GM19438 (cell line): ENCODE measurements at regions not wholly inside any gene's neighbourhood (a gene's known extent, or its start where the extent isn't known, plus 50 kb on each side); places are given as distances from the start of the nearest gene placed in this dataset.

ENCODE experiments used
- ATAC-seq: cut with Tn5 transposase; IDR thresholded peaks from one replicate; pipeline ENCODE4 v1.9.1; 2021; ENCODE audit warnings: low read depth; ENCODE audit not compliant: unreplicated experiment

DNA sequence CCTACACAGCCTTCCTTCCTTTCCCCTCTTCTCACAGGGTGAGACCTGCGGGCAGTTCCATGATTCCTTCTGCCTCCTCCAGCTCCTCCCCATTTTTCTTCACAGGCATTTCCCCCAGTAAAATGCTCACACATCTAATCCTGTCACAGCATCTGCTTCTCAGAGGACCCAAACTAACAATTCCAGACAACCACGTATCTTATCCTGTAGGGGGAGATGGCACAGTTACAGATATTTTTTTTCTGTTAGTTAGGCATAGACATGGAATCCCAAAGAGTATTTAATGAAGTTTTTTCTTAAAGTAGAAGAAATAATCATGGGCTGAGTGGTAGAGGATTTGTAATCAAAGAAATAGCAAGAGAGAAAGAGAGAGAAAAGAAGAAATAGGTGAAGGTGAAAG, 373.1 kb upstream of the ADAMTS9 start:
- no peak for ATAC-seq

DNA sequence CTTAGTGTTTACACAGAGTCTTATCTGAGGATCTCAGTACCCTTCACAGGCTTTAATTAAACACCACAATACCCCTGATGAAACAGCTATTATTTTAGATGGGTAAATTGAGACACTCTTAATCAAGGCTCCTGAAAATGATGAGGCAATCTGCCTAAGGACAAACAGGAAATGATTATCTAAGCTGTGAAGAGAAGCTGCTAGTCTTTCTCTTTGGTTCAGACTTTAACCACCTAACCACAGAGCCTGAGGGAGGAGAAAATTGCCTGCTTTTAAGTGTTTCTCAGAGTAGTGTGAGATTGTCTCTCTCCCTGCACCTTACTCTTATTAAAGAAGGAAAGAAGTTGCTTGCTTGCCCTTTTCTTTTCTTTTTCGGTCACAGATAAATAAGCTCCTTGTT, 364.3 kb upstream of the ADAMTS9 start:
- ATAC-seq, result no peak

DNA sequence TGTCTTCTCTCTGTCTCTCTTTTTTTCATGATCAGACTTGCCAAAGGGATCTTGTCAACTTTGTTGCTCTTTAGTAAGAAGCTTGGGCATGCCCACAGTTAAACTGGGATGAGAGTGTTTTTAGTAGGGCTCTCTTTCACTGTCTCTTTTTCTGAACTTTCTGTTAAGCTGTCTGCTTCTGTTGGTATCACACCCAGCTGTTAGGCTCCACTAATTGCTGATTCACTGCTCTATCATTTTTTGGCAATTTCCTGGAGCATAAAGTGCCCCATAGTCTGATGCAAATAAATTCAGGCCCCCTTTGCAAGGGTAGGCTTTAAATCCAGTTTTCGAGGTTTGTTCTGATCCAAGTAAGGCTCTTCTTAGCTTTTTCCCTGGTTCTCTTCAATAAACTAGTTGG, 360.4 kb upstream of the ADAMTS9 start:
- no peak for ATAC-seq

DNA sequence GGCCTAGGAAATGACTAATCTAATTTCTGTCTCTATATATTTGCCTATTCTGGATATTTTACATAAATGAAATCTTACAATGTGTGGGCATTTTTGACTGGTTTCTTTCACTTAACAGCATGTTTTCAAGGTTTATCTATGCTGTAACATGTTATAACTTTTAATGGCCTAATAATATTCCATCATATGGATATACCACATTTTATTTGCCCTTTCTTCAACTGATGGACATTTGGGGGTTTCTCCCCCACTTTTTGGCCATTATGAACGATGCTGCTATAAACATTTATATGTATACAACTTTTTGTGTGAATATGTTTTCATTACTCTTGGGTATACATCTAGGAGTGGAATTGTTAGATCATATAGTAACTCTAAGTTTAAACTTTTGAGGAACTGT, 357.3 kb upstream of the ADAMTS9 start:
- ATAC-seq, result no peak

DNA sequence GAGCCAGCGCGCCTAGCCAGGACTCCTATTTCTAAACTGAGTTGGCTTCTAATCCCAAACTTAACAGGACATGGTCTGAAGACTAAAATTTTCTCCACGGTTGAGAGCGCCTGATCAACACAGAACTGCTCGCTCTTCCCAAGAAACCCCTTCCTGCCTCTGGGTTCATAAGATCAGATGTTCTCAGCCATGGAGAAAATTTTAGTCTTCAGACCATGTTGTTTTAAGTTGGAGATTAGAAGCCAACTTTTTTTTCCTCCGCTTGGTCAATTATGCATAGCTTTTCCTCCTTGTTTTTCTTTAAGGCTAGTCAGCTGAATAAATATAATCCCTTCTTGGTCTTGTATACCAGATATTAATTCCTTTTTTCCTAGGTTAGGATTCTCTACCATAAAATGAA, 356.6 kb upstream of the ADAMTS9 start:
- no peak for ATAC-seq

DNA sequence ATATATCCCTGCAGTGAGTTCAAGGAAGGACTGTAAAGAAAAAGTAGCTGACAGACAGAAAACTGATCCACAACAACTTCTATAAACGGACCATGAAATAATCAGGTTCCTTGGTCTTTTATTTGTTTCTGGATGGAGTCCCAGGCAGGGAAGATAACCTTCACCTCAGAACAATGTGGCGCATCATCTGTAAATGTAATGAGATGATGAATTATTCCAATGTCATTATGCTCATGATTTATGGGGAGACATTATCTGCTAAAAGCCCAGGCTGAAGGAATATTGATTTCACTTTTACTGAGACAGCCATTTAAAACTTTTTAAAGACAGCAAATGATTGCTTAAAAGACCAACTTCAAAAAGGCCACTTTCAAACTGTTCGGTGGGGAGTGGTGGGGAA, 354.9 kb upstream of the ADAMTS9 start:
- ATAC-seq, result no peak

DNA sequence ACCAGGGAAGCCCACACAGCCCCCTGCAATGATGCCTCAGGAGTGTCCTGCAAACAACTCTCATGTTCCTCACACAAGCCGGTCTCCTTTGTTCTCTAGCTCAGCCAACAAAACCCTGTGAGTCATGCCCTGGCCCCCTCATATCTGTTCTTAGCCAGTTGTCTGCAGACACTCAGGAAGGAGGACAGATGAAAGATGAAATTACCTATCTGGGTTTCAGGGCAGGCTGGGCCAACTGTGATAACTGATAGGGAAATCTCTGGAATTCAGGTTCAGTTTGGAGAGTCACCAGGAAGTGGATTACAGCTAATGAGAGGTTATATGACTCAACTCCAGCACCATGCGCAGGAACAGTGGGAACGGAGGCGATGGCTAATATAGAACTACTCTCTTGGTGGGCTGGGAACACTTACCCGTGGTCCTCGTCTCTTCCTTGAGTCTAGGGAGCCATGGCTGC, 352.0 kb upstream of the ADAMTS9 start:
- no peak for ATAC-seq

DNA sequence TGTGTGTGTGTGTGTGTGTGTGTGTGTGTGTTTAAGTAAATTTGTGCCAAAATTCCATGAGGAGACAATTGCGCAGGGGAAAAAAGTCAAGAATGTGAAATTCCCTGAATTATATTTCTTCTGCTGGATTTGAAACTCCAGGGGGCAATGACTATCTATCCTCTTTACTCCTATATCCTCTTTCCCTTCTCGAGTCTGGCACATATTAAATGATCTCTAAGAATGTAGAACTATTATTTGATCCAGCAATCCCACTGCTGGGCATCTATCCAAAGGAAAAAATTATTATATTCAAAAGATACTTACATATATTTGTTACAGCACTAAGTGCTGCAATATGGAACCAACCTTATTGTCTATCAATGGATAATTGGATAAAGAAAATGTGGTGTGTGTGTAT, 350.1 kb upstream of the ADAMTS9 start:
- no peak for ATAC-seq

DNA sequence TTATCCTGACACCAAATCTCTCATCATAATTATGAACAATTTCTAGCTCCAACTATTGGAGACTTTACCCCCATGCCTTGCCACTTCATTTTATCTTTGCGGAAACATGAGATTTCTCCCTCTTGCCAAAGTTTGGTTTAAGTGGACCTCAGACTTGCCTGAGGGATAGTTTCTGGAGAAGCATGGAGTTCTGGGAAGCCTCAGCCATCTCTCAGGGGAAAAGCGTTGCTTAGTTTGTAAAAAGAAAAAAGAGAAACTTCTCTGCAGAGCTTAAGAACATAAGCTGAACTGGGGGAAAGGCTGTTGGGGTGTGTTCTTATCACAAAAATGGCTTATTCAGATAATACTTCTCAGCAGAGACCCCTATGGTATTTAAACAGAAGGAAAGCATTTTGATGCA, 347.4 kb upstream of the ADAMTS9 start:
- ATAC-seq, result no peak

DNA sequence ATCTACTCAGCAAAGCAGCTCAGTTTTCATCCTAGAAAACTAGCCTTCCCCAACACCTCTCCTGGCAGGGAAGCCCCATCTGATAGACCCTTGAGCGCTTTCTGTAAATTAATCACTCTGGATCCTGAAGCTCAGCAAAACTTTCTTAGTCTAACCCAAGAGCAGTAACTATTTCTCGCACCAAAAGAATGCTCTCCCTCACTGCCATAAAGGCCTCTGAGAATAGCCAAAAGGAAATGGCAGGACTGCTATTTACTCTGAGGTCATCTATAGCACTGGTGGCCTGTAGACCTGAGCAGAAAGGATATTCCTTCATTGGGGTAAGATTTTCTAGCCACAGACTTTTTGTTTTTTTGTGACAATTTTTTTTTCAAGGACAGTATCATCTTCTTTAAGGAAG, 345.8 kb upstream of the ADAMTS9 start:
- ATAC-seq, result no peak

DNA sequence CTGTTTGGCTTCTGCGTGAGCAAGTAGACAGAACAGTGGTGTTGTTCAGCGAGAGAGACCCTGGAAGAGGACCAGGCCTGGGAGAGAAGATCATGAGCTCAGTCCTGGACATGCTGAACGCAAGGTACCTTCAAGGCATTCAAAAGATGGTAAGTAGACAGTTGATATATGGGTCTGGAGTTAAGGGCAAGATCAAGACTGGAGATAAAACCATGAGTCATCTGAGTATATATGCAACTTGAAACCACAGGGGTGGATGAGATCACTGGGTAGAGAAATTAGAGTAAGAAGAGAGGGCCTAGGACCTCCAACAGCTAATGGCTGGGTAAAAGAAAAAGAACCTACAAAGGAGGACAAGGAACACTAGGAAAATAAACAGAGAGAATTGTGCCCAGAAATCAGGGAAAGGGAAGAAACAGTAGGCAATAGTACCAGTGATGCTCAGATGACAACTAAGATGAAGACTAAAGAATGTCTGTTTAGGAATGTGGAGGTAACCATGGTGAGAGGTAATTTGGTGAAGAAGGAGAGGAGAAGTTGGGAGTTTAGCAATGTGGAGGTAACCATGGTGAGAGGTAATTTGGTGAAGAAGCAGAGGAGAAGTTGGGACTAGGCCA, 343.2 kb upstream of the ADAMTS9 start:
- no peak for ATAC-seq

DNA sequence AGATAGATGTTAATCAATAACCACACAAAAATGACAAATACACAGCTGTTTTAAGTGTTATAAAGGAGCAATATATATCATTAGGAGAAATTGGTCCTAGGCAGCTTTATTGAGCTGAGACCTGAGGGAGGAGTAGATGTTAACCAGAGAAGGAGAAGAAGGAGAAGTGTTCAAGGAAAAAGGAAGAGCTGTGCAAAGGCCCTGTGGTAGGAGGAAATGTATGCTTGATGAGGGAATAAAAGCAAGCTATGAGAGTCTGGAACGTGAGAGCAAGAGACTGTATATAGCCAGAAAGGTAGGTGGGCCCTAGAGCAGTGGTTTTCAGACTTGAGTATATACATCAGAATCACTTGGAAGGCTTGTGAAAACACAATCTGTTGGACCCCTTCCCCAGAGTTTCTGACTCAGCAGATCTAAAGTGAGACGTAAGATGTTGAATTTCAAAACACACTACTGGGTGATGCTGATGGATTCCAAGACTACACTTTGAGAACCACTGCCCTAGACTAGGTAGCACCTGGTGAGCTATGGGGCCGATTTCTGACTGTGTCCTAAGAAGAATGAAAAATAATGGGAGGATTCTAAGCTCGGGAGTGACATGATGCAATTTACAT, 342.3 kb upstream of the ADAMTS9 start:
- no peak for ATAC-seq

DNA sequence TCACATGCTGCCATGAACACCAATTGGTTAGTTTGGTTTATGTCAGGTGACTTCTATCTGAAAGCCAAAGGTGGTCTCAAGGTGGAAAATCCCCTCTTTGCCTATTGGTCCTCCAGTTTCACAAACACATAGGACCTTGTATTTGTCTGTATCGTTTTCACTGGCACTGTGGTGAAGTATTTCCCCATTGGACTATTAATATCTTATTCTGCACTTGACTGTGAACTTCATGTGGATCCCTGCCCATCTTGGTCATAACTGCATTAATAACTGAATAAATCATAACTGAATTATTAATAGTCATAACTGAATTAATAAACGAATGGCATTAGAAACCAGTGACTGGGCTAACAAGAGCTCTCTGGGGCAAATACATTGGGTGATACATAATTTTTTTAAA, 341.3 kb upstream of the ADAMTS9 start:
- ATAC-seq, result no peak

DNA sequence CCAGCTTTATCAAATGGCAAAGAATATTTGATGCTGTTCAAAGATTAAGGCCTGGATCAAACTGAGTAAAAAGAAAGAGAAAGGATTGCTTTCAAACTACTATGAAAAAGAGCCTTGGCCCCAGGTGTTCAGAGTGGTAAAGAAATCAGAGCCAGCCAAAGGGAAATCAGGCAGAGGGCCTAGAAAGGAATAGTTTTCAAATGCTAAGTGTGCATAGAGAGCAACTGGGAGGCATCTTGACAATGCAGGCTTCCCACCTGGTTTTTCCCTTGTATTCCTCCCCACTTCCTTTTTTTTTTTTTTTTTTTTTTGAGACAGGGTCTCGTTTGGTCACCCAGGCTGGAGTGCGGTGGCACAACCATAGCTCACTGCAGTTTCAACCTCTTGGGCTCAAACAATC, 340.2 kb upstream of the ADAMTS9 start:
- ATAC-seq, result no peak

DNA sequence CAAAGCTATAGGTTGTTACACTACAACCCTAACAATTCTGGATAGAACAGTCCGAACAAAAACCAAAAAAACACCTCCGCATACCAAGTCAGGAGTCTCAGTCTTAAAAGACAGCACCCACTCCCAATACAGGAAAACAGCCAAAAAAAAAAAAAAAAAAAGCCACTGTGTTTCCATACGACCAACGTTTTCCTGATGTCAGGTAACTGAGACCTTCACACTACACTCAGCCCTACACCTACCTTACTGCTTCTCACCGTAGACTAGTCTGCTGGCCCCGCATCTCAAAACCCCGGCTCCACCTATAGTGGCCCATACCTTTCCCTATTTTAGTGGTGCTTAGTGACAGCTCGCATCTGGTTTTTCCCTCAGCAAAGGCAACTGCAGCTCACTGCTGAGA, 339.5 kb upstream of the ADAMTS9 start:
- no peak for ATAC-seq

DNA sequence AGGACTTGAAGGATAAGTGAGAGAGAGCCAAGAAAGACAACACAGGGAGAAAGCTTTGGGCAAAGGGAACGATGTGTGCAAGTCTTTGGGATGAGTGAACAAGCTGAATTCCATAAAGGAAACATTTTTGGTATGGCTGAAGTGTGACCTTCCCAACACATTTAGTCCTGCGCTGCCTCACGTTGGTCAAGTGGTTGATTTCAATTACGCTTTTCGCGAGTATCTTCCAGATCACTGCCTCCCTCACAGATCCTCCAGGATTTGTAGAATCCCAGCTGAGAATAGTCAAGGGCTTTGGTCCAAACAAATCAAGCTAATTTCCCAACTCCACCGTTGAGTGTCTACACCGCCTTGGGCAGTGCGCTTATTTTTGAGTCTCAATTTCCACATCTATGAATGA, 338.4 kb upstream of the ADAMTS9 start:
- ATAC-seq, result no peak

DNA sequence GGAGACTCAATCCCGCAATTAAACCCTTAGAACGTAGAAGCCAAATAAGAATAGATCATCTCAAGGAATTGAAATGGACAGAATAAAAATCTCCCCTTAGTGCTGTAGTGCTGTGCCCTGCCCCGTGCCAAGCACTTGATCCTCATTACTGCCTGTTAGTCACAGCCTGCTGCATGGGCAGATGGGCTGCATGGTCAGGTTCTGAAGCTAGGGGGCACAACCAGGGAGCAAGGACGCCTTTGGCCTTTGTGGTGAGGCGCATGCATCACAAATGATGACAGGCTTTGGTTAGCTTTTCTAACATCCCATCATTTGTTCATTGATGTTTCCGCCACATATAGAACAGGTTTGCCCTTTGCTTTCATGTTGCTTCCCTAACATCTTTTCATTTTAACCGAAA, 336.3 kb upstream of the ADAMTS9 start:
- ATAC-seq, result no peak

DNA sequence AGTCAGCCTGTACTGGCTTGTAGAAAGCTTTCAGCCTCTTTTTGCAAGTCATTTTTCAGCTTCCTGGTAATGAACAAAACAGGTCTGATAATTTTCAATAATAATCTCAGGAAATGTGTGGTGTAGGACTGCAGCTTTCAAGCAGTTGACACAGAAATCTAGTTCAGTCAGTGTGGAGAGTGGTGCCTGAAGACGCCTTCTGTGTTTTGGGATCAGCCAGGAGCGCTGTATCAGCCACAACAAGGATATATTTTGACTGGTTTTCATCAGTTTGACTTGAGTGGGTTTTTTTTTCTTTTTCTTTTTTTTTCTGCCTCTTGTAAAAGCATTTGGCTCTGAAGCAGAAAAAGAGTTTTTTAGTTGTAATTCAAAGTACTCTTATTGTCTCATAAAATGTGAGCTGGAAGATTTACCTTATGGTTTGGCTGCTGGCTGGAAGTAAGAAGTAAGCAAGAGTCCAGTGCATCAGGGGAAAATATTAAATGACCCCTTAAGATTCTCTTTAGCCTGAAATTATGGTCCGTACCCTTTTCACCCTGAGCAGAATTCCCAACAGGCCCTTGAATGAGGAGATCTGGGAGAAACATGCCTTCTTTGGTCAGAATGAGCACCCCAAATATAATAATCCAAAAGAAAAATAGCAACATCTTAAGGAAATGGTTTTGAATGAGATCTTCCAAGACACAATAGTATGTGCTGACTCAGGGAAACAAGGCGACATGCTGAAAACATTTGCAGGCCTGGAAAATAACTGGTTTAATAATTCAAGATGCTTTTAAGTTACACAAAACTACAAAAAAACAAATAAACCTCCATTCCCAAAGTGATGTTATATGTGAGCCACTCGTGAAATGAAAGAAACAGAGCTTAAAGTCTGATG, 332.7 kb upstream of the ADAMTS9 start:
- ATAC-seq, result no peak

DNA sequence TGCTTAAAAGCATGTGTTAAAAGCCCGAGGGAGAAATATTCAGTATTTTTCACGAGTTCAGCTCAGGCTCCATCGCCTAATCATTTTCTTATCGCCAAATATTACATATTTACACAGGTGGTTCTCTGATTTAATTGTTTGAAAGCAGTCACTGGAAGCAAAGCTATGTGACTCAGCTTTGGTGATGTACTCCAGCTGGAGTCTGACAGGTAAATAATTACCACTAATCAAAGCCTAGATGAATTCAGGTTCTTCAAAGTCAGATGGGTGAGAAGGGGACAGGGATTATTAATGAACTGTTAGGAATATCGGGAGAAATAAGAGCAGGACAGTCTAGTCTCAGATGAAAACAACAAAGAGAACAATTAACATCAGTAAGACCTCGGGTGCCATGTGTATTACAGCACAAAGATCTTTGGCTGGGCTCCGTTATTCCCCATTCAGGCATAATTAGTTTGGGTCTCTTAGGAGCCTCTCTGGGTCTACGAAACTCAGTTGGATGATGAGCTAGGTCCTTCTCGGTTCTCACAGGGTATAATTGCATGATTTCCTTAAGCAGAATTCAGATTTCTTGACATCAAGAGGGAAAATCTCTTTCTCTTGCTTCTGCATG, 331.7 kb upstream of the ADAMTS9 start:
- ATAC-seq, result no peak

DNA sequence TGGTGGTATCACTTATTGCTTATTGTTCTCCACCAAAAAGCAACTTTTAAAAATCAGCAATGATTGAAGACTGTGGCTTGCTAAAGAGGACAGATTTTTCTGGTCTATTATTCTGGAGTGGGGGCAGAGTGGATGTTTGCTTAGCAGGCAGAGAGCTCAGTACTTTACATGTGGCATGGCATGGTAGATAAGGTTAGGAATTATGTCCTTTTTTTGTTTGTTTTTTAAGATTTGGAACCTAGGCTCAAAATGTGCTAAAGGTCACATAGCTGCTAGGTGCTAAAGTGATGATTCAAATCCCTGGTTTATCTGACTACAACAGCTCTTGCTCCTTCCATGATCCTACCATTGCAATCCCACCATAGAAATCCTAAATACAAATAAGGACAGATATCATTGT, 331.0 kb upstream of the ADAMTS9 start:
- no peak for ATAC-seq

DNA sequence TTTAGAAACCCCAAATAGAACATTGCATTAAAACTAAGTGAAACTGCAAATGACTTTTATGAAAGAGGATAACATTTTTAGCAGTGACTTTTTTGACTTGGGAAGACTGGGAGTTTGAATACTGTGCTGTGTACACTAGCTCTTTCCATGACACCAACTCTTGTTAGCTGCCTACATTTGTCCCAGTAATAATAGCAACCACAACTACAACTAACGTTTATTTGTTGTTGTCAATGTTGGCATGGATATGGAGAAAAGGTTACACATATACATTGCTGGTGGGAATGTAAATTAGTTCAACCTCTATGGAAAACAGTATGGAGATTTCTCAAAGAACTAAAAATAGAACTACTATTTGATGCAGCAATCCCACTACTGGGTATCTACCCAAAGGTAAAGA, 329.6 kb upstream of the ADAMTS9 start:
- no peak for ATAC-seq
